HG02571 (cell line): ENCODE measurements at regions not wholly inside any gene's neighbourhood (a gene's known extent, or its start where the extent isn't known, plus 50 kb on each side); places are given as distances from the start of the nearest gene placed in this dataset.

Experiments
- ATAC-seq: cut with Tn5 transposase; IDR thresholded peaks from one replicate; pipeline ENCODE4 v1.9.1; 2021; ENCODE audit warnings: mild to moderate bottlenecking, moderate library complexity; ENCODE audit not compliant: unreplicated experiment

DNA sequence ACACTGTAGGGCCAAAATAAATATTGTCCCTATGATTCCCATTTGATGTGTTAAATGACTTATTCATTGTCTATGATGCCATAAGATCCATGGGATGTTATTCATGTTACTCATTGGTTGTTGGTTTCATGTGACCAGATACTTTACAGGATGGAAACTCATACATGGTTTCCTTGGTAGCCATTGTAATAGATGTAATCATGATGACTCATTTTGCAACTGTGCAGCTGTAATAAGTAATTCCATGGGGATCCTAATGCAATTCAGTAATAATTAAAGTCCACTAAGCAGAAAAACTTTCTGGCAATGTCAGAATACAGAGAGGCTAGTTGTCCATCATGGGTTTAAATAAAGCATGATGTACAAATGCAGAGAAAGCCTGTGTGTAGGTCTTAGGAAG is 389.7 kb upstream of the NR3C2 start:
- ATAC-seq, result no peak

- ATAC-seq, result no peak
These were observed 386.1 kb upstream of the NR3C2 start for GRCh38 chr4:148828291-148828690.

- no peak for ATAC-seq
These were observed 385.6 kb upstream of the NR3C2 start for GRCh38 chr4:148827781-148828180.

GRCh38 chr4:148823419-148823769 is 381.2 kb upstream of the NR3C2 start:
- ATAC-seq, result no peak

DNA sequence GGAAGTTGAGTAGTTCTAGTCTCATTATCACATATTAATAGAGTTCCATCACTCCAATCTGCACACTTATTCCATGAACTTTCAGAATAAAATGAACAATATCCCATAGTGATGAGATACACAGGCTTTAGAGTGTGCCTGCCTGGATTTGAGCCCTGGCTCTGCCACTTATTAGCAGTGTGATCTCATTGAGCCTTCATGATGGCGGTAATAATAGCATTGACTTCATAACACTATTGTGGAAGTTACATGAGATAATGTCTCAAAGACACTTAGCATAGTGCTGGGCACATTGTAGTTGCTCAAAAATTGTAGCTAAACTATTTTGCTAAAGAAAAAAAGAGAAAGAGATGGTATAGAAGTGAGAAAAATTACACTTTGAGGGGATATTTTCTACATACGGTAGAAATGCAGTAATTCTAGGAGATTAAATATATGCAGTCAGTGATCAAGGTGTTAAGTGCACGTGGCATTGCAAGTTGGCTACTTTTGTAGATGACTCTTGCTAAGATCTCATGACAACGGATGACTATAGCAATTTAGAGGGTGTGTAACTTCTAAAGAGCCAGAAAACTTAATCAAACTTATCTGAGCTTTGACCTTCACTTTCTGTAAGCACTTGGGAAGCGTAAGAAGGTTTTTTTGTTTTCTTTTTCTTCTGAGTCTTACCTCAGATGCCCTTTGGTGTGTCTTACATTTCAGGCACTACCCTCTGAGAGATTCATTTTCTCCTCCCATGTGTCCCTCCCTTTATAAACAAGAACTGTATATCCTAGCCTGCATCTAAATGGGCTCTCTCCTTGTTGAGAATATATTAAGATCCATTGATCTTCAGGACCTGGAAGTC is 380.6 kb upstream of the NR3C2 start:
- ATAC-seq, result no peak

DNA sequence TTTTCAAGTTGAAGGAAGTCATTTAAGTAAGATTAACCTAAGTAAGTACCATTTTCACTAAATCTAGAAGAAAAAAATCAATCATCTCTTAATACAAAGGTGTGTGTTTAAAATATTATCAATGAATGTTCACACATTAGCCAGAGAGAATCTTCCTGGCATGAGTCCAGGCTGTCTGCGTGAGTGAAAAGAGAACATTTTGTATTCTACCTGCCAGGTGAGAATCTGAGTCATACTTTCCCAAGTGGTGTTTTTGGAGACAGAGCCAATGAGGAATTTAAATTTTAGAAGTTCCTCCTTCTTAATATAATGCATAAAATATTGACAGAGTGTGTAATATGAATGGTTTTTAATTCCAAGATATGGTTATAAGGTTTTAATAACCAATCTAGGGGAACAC is 371.8 kb upstream of the NR3C2 start:
- ATAC-seq, result no peak

GRCh38 chr4:148813289-148813688 is 371.1 kb upstream of the NR3C2 start:
- ATAC-seq, result no peak

DNA sequence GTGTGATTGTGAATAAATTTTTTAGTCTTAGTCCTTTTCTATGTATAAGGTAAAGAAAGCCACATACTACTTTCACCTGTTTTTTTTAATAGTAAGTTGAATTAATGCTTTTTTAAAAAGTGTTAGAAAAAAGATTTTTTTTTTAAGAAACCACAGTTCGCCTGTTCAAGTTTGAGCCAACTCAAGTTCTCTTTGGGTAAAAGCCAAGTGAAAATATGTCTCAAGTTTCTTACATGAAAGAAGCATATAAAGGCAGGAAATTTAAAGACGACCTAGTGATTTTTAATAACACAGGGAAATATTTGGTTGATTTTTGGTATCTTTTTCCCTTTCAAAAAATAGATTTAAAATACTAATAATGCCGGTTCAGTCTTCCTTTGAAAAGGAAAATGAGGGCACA is 369.9 kb upstream of the NR3C2 start:
- no peak for ATAC-seq

- ATAC-seq, result no peak
These were observed 368.2 kb upstream of the NR3C2 start for GRCh38 chr4:148810461-148810860.

DNA sequence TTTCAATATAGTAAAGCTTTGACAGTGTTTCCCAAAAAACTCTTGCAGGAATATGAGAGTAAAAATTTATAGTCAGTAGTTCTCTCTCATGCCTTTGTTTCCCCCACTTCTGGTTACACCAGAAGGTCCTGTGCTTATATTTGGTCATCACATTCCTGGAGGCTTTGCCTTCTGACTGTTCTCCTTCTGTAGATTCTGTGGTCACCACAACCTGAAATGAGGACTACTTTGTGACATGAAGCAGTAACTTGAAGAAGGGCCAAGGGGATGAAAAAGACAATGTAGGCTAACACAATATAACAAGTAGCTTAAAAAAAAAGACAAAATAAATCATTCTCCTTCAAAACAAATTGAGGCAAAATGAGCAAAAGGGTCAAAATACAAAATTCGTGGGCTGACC is 366.2 kb upstream of the NR3C2 start:
- ATAC-seq, result no peak

DNA sequence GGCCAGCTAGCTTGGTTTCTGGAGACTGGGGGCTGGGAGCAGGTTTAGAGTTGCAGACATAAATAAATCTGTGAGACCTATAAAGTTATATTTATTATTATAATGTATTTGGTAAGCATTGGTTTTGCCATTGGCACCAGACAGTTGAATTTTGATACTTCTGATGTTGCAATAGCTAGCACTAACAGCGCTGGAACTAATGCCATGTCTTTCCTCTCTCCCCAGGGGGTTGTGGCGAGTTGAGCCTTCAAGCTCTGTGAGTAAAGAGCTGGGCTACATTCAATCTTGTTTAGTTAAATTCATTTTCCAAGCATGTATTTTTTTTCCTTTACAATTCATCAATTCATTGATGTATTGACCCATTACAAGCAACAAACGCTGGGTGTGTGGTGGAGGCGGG is 358.7 kb upstream of the NR3C2 start:
- no peak for ATAC-seq

- ATAC-seq, result no peak
These were observed 358.2 kb upstream of the NR3C2 start for GRCh38 chr4:148800336-148800885.

GRCh38 chr4:148795156-148795864 is 353.1 kb upstream of the NR3C2 start:
- ATAC-seq, result no peak

DNA sequence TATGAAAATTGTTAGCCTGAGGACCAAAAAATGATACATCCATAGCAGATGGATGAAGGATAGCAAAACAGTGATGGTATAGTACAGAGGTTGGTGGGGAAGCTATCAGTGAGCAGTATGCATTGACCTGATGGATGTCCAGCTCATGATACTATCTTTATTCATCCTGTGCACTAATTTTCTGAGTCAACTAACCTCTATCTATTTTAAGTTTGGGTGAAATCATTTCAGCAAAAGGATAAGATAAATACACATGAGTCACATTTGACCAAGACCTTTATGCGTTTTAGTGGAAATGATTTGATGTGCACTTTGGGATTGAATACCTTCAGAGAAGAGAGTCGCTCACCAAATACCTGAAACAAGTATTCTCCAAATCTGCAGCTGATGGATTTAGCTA is 351.0 kb upstream of the NR3C2 start:
- ATAC-seq, result no peak

GRCh38 chr4:148790691-148791090 is 348.5 kb upstream of the NR3C2 start:
- ATAC-seq, result no peak

- no peak for ATAC-seq
These were observed 348.0 kb upstream of the NR3C2 start for GRCh38 chr4:148790246-148790645.

- no peak for ATAC-seq
These were observed 345.7 kb upstream of the NR3C2 start for GRCh38 chr4:148787831-148788477.

GRCh38 chr4:148787285-148787684 is 345.1 kb upstream of the NR3C2 start:
- no peak for ATAC-seq

DNA sequence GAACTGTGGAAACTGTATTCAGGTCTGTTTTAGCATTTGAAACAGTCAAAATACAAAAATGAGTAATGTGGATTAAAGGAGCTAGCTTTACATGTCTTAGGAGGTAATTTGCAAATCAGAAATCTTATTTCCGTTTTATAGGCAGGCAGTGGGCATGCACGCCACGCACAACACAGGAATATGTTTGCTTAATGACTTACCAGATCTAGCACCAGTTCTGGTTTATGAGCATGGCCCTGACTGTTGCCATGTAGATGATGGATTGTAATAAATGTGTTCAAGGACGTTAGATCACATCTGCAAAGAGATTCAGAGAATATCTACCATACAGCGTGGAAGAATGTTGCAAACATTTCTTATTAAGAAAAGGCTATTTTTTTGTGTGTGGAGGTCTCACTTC is 344.5 kb upstream of the NR3C2 start:
- ATAC-seq, result no peak

- no peak for ATAC-seq
These were observed 340.1 kb upstream of the NR3C2 start for GRCh38 chr4:148782284-148782683.

- ATAC-seq, result no peak
These were observed 338.3 kb upstream of the NR3C2 start for GRCh38 chr4:148780426-148781005.
